ENCODE measurements at regions not wholly inside any gene's neighbourhood (a gene's known extent, or its start where the extent isn't known, plus 50 kb on each side); places are given as distances from the start of the nearest gene placed in this dataset.

DNA sequence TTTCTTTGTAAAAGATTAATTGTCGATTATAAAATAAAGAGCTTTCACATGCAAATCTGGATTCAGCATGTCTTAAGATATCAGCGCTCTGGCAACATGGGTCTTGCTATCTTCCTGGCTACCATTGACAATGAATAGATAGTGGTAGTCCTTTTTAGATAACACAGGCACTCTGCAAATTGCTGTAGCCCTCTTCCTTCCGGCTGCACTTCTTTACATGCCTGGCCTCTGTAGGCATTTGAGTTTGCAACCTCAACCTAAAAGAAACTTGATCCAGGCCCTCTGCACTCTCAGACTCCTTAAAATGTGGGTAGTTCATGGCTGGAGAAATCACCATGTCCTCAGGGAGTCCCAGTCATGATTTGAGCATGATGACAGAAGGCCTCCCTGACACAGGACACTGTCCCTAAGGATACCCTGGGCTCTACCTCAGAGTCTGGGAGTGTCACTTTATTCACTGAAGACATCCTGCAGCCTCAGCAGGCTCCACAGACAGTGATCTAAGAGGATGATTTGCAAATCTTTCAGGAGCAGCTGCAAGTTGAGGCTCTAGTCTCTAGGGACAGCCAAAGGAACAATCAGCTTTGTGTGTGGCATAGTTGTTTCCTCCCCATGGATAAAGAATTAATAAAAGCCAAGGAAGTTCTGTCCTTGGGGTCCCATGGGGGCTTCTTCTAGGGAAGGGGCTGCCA lies 529.4 kb downstream of the RBFOX1 start:
- TF ChIP-seq, protein P1, sequence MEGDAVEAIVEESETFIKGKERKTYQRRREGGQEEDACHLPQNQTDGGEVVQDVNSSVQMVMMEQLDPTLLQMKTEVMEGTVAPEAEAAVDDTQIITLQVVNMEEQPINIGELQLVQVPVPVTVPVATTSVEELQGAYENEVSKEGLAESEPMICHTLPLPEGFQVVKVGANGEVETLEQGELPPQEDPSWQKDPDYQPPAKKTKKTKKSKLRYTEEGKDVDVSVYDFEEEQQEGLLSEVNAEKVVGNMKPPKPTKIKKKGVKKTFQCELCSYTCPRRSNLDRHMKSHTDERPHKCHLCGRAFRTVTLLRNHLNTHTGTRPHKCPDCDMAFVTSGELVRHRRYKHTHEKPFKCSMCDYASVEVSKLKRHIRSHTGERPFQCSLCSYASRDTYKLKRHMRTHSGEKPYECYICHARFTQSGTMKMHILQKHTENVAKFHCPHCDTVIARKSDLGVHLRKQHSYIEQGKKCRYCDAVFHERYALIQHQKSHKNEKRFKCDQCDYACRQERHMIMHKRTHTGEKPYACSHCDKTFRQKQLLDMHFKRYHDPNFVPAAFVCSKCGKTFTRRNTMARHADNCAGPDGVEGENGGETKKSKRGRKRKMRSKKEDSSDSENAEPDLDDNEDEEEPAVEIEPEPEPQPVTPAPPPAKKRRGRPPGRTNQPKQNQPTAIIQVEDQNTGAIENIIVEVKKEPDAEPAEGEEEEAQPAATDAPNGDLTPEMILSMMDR (IDR thresholded peaks at IDR 0.05; ENCODE audit: unreplicated experiment): no peak
- no peaks in the 10 kb centered on the region for H3K4me1 Mint-ChIP-seq (ENCODE audit: unreplicated experiment)
- no peaks in the 10 kb centered on the region for H3K27me3 Mint-ChIP-seq (ENCODE audit: unreplicated experiment)
- DNase-seq (ENCODE audit: low spot score): no peak
- no peak overlapping the region for H3K4me3 Mint-ChIP-seq (ENCODE audit: unreplicated experiment)
- H3K9me3 Mint-ChIP-seq (ENCODE audit: unreplicated experiment): no peaks in the 10 kb centered on the region
- H3K27ac Mint-ChIP-seq (ENCODE audit: unreplicated experiment): no peak overlapping the region
- no peaks in the 10 kb centered on the region for H3K36me3 Mint-ChIP-seq (ENCODE audit: low read depth, unreplicated experiment)

DNA sequence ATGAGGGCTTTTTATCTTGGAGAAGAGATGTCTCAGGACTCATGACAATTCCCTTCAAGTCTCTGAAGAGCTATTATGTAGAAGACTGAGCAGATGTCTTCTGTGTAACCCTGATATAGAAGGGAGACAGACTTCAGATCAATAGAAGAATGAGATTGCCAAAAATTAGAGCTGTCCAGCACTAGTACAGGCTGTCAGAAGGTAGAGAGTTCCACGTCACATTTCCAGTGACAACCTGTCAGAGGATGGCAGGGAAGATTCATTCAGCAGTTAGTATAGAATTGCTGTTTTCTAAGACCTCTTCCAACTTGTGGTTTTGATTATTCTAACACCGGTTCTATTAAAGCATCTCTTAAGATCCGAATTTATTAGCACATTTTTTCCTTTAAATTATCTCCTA lies 520.6 kb downstream of the RBFOX1 start:
- H3K9me3 Mint-ChIP-seq (ENCODE audit: unreplicated experiment): no peaks in the 10 kb centered on the region
- no peak overlapping the region for H3K4me3 Mint-ChIP-seq (ENCODE audit: unreplicated experiment)
- TF ChIP-seq, protein P1 (IDR thresholded peaks at IDR 0.05; ENCODE audit: unreplicated experiment): no peak
- no peaks in the 10 kb centered on the region for H3K27me3 Mint-ChIP-seq (ENCODE audit: unreplicated experiment)
- DNase-seq (ENCODE audit: low spot score): no peak
- no peak overlapping the region for H3K27ac Mint-ChIP-seq (ENCODE audit: unreplicated experiment)
- H3K36me3 Mint-ChIP-seq (ENCODE audit: low read depth, unreplicated experiment): no peaks in the 10 kb centered on the region
- no peaks in the 10 kb centered on the region for H3K4me1 Mint-ChIP-seq (ENCODE audit: unreplicated experiment)

DNA sequence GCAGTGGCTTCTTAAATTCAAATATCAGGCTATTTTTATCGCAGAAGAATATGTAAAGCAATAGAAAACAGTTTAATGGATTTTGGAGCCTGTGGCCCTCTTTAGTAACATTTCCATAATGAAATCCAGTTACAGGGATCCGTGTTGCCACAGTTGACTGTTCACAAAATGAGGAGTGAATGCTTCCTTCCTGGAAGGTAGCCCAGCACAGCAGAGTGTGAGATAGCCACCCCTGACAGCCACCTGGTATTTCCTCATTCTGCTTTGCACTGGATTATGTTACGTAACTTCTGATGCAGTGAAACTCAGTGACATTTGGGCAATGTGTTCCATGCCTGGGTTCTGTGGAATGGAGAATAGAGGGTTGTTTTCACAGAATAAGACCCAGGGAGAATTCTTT lies 517.2 kb downstream of the RBFOX1 start:
- DNase-seq (ENCODE audit: low spot score): no peak

DNA sequence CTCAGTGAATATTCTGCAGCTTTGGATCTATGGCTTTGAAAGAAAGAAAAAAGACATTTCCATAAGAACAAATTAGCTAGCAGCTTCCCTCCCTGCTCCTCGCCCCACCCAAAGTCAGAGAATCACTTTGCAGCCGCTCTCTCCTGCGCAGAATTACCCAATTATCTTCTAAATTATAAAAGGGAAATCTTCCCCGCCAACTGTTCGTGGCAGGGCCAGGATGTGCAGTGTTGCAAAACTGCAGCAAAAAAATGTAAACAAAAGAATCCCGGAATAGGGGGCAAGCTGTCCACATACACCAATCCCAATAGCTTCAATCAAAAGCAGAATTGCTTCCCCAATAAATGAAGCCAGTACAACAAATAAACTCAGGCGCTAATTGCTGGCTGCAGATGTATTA lies 510.6 kb downstream of the RBFOX1 start:
- no peaks in the 10 kb centered on the region for H3K27me3 Mint-ChIP-seq (ENCODE audit: unreplicated experiment)
- H3K9me3 Mint-ChIP-seq (ENCODE audit: unreplicated experiment): no peaks in the 10 kb centered on the region
- no peaks in the 10 kb centered on the region for H3K4me1 Mint-ChIP-seq (ENCODE audit: unreplicated experiment)
- TF ChIP-seq, protein P1 (IDR thresholded peaks at IDR 0.05; ENCODE audit: unreplicated experiment): no peak
- no peak overlapping the region for H3K27ac Mint-ChIP-seq (ENCODE audit: unreplicated experiment)
- H3K36me3 Mint-ChIP-seq (ENCODE audit: low read depth, unreplicated experiment): no peaks in the 10 kb centered on the region
- no peak for DNase-seq (ENCODE audit: low spot score)
- H3K4me3 Mint-ChIP-seq (ENCODE audit: unreplicated experiment): no peak overlapping the region

More for the DNA sequence above, 517.2 kb downstream of the RBFOX1 start:
- no peaks in the 10 kb centered on the region for H3K4me1 Mint-ChIP-seq (ENCODE audit: unreplicated experiment)
- H3K27ac Mint-ChIP-seq (ENCODE audit: unreplicated experiment): no peak overlapping the region
- H3K4me3 Mint-ChIP-seq (ENCODE audit: unreplicated experiment): no peak overlapping the region
- H3K9me3 Mint-ChIP-seq (ENCODE audit: unreplicated experiment): no peaks in the 10 kb centered on the region
- no peaks in the 10 kb centered on the region for H3K27me3 Mint-ChIP-seq (ENCODE audit: unreplicated experiment)
- TF ChIP-seq, protein P1 (IDR thresholded peaks at IDR 0.05; ENCODE audit: unreplicated experiment): no peak
- H3K36me3 Mint-ChIP-seq (ENCODE audit: low read depth, unreplicated experiment): no peaks in the 10 kb centered on the region

DNA sequence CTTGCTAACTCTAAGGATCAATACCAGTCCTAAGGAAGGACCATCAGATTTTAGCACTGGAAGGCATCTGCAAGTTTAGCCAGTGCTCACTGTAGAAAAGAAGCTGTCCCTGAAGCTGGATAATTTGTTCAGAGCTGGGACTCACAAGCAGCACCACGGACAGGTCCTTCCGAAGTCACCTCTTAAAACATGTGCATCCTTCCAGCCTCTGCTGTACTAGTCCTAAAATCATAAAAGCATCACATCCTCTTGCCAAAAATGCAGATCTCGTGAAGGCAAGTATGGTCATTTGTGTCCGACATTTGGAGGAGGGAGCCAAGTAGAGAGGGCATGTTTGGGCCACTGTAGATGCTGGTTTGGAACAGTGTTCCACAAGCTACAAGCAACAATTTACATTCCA lies 506.9 kb downstream of the RBFOX1 start:
- Mint-ChIP-seq H3K27ac (ENCODE audit: unreplicated experiment) (no peak overlapping the region), H3K27me3 (ENCODE audit: unreplicated experiment) (peaks cover 2% of the 10 kb centered on the region), H3K4me1 (ENCODE audit: unreplicated experiment) (no peaks in the 10 kb centered on the region), H3K9me3 (ENCODE audit: unreplicated experiment) (no peaks in the 10 kb centered on the region), H3K4me3 (ENCODE audit: unreplicated experiment) (no peak overlapping the region), H3K36me3 (ENCODE audit: low read depth, unreplicated experiment) (no peaks in the 10 kb centered on the region)
- TF ChIP-seq, protein P1 (IDR thresholded peaks at IDR 0.05; ENCODE audit: unreplicated experiment): no peak
- peak; percentile 22 for DNase-seq (ENCODE audit: low spot score)

Data from endothelial cell (in vitro differentiated cells).